ENCODE measurements at regions not wholly inside any gene's neighbourhood (a gene's known extent, or its start where the extent isn't known, plus 50 kb on each side); places are given as distances from the start of the nearest gene placed in this dataset.

GRCh38 chr11:16543642-16544041 is 187.3 kb upstream of the SOX6 start:
- TF ChIP-seq ZNF8 (CRISPR knock-in tag; IDR thresholded peaks at IDR 0.05) (no peak), ZC3H10 (CRISPR knock-in tag; IDR thresholded peaks at IDR 0.05) (no peak)
- no peak for ATAC-seq

- no peak for ATAC-seq
- TF ChIP-seq ZFP30 (CRISPR knock-in tag; IDR thresholded peaks at IDR 0.05) (no peak), TCF4 (CRISPR knock-in tag; IDR thresholded peaks at IDR 0.05; ENCODE audit: borderline replicate concordance) (no peak), ZC3H10 (CRISPR knock-in tag; IDR thresholded peaks at IDR 0.05) (no peak), OSR1 (CRISPR knock-in tag; IDR thresholded peaks at IDR 0.05) (no peak)
Measured at GRCh38 chr11:16542353-16542752, 186.0 kb upstream of the SOX6 start.

- ATAC-seq, result no peak
- TF ChIP-seq ZNF8 (CRISPR knock-in tag; IDR thresholded peaks at IDR 0.05) (no peak), ZC3H10 (CRISPR knock-in tag; IDR thresholded peaks at IDR 0.05) (no peak), ZNF565 (CRISPR knock-in tag; conservative IDR thresholded peaks at IDR 0.05; ENCODE audit: low read depth) (no peak), ARNTL (CRISPR knock-in tag; IDR thresholded peaks at IDR 0.05; ENCODE audit: borderline replicate concordance, low read depth) (no peak), ZNF70 (CRISPR knock-in tag; IDR thresholded peaks at IDR 0.05) (no peak), POU6F1 (CRISPR knock-in tag; IDR thresholded peaks at IDR 0.05; ENCODE audit: borderline replicate concordance, low read depth) (no peak), ISL1 (CRISPR knock-in tag; IDR thresholded peaks at IDR 0.05) (no peak)
- TF ChIP-seq, protein P1, sequence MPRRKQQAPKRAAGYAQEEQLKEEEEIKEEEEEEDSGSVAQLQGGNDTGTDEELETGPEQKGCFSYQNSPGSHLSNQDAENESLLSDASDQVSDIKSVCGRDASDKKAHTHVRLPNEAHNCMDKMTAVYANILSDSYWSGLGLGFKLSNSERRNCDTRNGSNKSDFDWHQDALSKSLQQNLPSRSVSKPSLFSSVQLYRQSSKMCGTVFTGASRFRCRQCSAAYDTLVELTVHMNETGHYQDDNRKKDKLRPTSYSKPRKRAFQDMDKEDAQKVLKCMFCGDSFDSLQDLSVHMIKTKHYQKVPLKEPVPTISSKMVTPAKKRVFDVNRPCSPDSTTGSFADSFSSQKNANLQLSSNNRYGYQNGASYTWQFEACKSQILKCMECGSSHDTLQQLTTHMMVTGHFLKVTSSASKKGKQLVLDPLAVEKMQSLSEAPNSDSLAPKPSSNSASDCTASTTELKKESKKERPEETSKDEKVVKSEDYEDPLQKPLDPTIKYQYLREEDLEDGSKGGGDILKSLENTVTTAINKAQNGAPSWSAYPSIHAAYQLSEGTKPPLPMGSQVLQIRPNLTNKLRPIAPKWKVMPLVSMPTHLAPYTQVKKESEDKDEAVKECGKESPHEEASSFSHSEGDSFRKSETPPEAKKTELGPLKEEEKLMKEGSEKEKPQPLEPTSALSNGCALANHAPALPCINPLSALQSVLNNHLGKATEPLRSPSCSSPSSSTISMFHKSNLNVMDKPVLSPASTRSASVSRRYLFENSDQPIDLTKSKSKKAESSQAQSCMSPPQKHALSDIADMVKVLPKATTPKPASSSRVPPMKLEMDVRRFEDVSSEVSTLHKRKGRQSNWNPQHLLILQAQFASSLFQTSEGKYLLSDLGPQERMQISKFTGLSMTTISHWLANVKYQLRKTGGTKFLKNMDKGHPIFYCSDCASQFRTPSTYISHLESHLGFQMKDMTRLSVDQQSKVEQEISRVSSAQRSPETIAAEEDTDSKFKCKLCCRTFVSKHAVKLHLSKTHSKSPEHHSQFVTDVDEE (CRISPR knock-in tag; IDR thresholded peaks at IDR 0.05), result no peak
Measured at GRCh38 chr11:16536513-16536912, 180.2 kb upstream of the SOX6 start.

DNA sequence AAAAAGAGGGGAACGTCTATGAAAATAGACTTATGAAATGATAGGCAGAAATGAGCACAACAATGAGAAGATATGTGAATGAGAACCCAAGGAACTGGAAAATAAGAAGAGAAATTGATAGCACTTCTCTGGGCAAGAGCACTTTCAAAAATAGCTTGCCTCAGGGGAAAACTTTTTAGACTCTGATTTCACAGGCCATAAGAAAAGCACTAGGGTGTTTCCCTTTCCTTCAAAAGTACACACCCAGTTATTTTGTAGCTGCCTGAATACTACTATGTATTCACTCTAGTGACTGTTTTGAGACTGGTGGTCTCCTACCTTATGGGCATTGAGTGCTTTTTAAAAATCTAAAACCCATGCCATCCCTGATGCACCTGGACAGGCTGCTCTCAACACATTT is 172.3 kb upstream of the SOX6 start:
- TF ChIP-seq OSR1 (CRISPR knock-in tag; IDR thresholded peaks at IDR 0.05), result no peak
- no peak for TF ChIP-seq RARB (CRISPR knock-in tag; IDR thresholded peaks at IDR 0.05)
- TF ChIP-seq, protein P1 (CRISPR knock-in tag; IDR thresholded peaks at IDR 0.05), result no peak
- no peak for TF ChIP-seq ZFP3 (CRISPR knock-in tag; IDR thresholded peaks at IDR 0.05)
- TF ChIP-seq ZC3H10 (CRISPR knock-in tag; IDR thresholded peaks at IDR 0.05), result no peak
- TF ChIP-seq GLIS3 (CRISPR knock-in tag; IDR thresholded peaks at IDR 0.05), result no peak
- TF ChIP-seq TOX (CRISPR knock-in tag; IDR thresholded peaks at IDR 0.05; ENCODE audit: borderline replicate concordance), result no peak
- no peak for TF ChIP-seq SNAI2 (CRISPR knock-in tag; IDR thresholded peaks at IDR 0.05)
- TF ChIP-seq ESRRG (CRISPR knock-in tag; IDR thresholded peaks at IDR 0.05), result no peak
- TF ChIP-seq ZNF70 (CRISPR knock-in tag; IDR thresholded peaks at IDR 0.05), result no peak
- no peak for TF ChIP-seq BACH2 (CRISPR knock-in tag; IDR thresholded peaks at IDR 0.05; ENCODE audit: borderline replicate concordance)
- TF ChIP-seq CSDC2 (CRISPR knock-in tag; IDR thresholded peaks at IDR 0.05), result no peak
- TF ChIP-seq PPARA (CRISPR knock-in tag; IDR thresholded peaks at IDR 0.05; ENCODE audit: borderline replicate concordance), result no peak
- TF ChIP-seq PATZ1 (CRISPR knock-in tag; IDR thresholded peaks at IDR 0.05; ENCODE audit: borderline replicate concordance), result no peak
- no peak for TF ChIP-seq ZNF565 (CRISPR knock-in tag; conservative IDR thresholded peaks at IDR 0.05; ENCODE audit: low read depth)
- no peak for ATAC-seq

Measured in SK-N-SH treated with all-trans-retinoic acid at 6 μM for 48 hours (cell line).